ENCODE measurements at regions not wholly inside any gene's neighbourhood (a gene's known extent, or its start where the extent isn't known, plus 50 kb on each side); places are given as distances from the start of the nearest gene placed in this dataset.

DNA sequence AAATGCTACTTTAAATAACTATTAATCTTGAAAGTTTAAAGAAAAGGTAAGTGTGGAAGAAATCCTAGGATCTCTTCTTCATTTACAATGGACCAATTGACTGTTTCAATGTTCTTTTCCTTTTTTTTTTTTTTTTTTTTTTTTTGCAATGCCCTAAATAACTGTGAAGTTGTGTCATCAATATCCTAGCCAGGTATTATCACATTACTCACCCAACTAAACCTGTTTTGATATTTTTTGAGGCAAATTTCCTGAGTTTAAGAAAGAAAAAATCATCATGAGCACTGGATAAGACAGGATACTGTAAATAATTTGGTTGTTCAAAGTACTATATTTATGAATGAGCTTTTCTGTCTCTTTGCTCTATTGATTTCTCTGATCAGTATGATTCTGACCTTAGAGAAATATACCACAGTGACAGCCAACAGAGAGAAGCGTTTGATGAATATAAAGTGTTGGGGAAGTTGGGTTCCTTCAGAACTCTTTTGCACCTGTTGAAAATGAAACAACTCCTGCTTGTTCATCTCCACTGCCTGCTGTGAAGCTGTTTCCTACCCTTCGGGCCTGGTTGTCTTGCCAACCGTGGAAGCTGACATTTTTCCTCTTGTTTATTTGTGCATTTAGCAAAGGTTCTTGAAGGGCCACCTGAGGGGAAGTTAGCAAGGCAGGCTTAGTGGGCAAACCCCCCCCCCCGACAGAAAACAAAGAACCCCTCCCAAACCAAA is 1220.5 kb upstream of the SLC10A2 start:
- TF ChIP-seq, protein P1, sequence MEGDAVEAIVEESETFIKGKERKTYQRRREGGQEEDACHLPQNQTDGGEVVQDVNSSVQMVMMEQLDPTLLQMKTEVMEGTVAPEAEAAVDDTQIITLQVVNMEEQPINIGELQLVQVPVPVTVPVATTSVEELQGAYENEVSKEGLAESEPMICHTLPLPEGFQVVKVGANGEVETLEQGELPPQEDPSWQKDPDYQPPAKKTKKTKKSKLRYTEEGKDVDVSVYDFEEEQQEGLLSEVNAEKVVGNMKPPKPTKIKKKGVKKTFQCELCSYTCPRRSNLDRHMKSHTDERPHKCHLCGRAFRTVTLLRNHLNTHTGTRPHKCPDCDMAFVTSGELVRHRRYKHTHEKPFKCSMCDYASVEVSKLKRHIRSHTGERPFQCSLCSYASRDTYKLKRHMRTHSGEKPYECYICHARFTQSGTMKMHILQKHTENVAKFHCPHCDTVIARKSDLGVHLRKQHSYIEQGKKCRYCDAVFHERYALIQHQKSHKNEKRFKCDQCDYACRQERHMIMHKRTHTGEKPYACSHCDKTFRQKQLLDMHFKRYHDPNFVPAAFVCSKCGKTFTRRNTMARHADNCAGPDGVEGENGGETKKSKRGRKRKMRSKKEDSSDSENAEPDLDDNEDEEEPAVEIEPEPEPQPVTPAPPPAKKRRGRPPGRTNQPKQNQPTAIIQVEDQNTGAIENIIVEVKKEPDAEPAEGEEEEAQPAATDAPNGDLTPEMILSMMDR (IDR thresholded peaks at IDR 0.05), result no peak
- no peak for TF ChIP-seq POLR2A (IDR thresholded peaks at IDR 0.05)

Measured in vagina (tissue), 2 donors.